ENCODE measurements at regions not wholly inside any gene's neighbourhood (a gene's known extent, or its start where the extent isn't known, plus 50 kb on each side); places are given as distances from the start of the nearest gene placed in this dataset.

DNA sequence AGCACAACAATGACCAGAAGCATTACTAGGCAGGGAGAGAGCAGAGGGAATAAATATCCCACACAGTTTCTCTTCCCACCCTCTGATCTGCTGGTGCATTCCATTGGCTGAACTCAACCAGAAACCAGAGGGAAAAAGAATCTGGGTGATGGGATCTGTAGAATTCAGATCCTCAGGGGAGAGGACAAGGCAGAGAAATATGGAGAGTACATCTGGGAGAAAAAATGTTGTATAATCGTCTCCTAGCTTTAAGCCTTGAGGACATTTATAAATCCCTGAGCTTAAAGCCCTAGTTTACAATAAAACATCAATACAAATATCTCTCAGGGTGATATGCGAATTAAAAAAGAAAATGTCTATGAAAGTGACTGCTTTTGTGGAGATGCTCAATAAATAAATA lies 368.1 kb upstream of the MAD2L1 start:
- Histone ChIP-seq H3K79me1 (ENCODE audit: low read depth in 1 of 2, low read length in 2 of 2) (no peaks in the 10 kb centered on the region), H4K91ac (ENCODE audit: insufficient read depth, low read depth, low read length) (no peak overlapping the region), H3K18ac (ENCODE audit: low read depth, low read length) (no peak overlapping the region), H3K9me3 (ENCODE audit: control insufficient read depth, insufficient read depth, low read length) (no peaks in the 10 kb centered on the region), H2BK15ac (ENCODE audit: low read depth, low read length) (no peak overlapping the region), H3K56ac (ENCODE audit: extremely low read depth, insufficient read depth, low read length) (no peak overlapping the region), H4K8ac (ENCODE audit: low read depth in 2 of 2, low read length in 2 of 2) (no peak overlapping the region), H3K4me2 (ENCODE audit: low read depth, low read length) (no peak overlapping the region), H3K4ac (ENCODE audit: low read depth, low read length) (no peak overlapping the region), H4K5ac (ENCODE audit: low read depth, low read length) (no peak overlapping the region), H2BK5ac (ENCODE audit: low read depth, low read length, poor library complexity, severe bottlenecking) (no peak overlapping the region), H3K9me1 (ENCODE audit: insufficient read depth, low read length) (no peaks in the 10 kb centered on the region), H3K36me3 (ENCODE audit: control insufficient read depth, insufficient read depth, low read length) (no peaks in the 10 kb centered on the region), H2AK5ac (ENCODE audit: low read depth, low read length) (no peak overlapping the region), H3K27me3 (ENCODE audit: control insufficient read depth, insufficient read depth, low read length) (no peaks in the 10 kb centered on the region), H2BK20ac (ENCODE audit: low read depth, low read length) (no peak overlapping the region), H2BK120ac (ENCODE audit: low read depth, low read length) (no peak overlapping the region), H3K14ac (replicated peaks; ENCODE audit: low read depth, low read length) (no peak overlapping the region), H2AFZ (replicated peaks; ENCODE audit: low read length, poor library complexity) (no peak overlapping the region), H3K9ac (ENCODE audit: low read depth, low read length) (no peak overlapping the region), H2AK9ac (replicated peaks; ENCODE audit: low read depth, low read length, poor library complexity) (no peak overlapping the region), H3K4me1 (ENCODE audit: control insufficient read depth, insufficient read depth, low read length) (no peaks in the 10 kb centered on the region), H4K20me1 (ENCODE audit: insufficient read depth, low read length) (no peaks in the 10 kb centered on the region), H3K27ac (ENCODE audit: insufficient read depth, low read length) (no peak overlapping the region), H3K4me3 (ENCODE audit: insufficient read depth, low read depth, low read length) (no peak overlapping the region), H3K23ac (ENCODE audit: low read depth, low read length) (no peak overlapping the region)
- CTCF ChIA-PET: no interaction called here
- in situ Hi-C loops (cut with MboI; ENCODE audit: low sequenced_read_pairs) (no loop called here), intact Hi-C loops (cut with micrococcal nuclease) (no loop called here), dilution Hi-C loops (cut with HindIII; ENCODE audit: low sequenced_read_pairs, unreplicated experiment) (no loop called here)
- BruUV-seq (replicated peaks): no TSS peak
- TF ChIP-seq MAFK (IDR thresholded peaks at IDR 0.05; ENCODE audit: low read depth, low read length) (no peak), RCOR1 (IDR thresholded peaks at IDR 0.05; ENCODE audit: insufficient replicate concordance, low read length) (no peak), CEBPB (IDR thresholded peaks at IDR 0.05; ENCODE audit: low read depth, low read length) (no peak)
- TF ChIP-seq, protein P1, sequence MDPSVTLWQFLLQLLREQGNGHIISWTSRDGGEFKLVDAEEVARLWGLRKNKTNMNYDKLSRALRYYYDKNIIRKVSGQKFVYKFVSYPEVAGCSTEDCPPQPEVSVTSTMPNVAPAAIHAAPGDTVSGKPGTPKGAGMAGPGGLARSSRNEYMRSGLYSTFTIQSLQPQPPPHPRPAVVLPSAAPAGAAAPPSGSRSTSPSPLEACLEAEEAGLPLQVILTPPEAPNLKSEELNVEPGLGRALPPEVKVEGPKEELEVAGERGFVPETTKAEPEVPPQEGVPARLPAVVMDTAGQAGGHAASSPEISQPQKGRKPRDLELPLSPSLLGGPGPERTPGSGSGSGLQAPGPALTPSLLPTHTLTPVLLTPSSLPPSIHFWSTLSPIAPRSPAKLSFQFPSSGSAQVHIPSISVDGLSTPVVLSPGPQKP (IDR thresholded peaks at IDR 0.05; ENCODE audit: borderline replicate concordance, low read depth, low read length): no peak
- ATAC-seq (ENCODE audit: low read depth) (no peak), DNase-seq (no peak)
- POLR2A ChIA-PET (ENCODE audit: unreplicated experiment): no interaction called here
- WGBS, 2 experiments (ENCODE audit: extremely low coverage in 2 of 2, insufficient read length in 1 of 2): no CpG with 5 or more reads among the region's 2 CpGs

Measured in IMR-90 (cell line).